ENCODE measurements at regions not wholly inside any gene's neighbourhood (a gene's known extent, or its start where the extent isn't known, plus 50 kb on each side); places are given as distances from the start of the nearest gene placed in this dataset.

- Mint-ChIP-seq H3K4me1 (ENCODE audit: low read depth, unreplicated experiment) (no peaks in the 10 kb centered on the region), H3K27ac (ENCODE audit: unreplicated experiment) (no peak overlapping the region), H3K36me3 (ENCODE audit: insufficient read depth, unreplicated experiment) (no peaks in the 10 kb centered on the region), H3K27me3 (ENCODE audit: insufficient read depth, unreplicated experiment) (peaks cover 7% of the 10 kb centered on the region), H3K4me3 (ENCODE audit: unreplicated experiment) (no peak overlapping the region), H3K9me3 (ENCODE audit: unreplicated experiment) (no peaks in the 10 kb centered on the region)
- BruUV-seq (replicated peaks): no TSS peak
- Histone ChIP-seq H3K27me3 (replicated peaks; ENCODE audit: control insufficient read depth, insufficient read depth, low read length) (no peaks in the 10 kb centered on the region), H3K4me3 (ENCODE audit: low read depth, low read length) (no peak overlapping the region), H3K36me3 (ENCODE audit: control insufficient read depth, insufficient read depth, low read length) (no peaks in the 10 kb centered on the region), H3K4me1 (no peaks in the 10 kb centered on the region), H3K9me3 (no peaks in the 10 kb centered on the region)
- no peak for DNase-seq
- TF ChIP-seq CTCF (IDR thresholded peaks at IDR 0.05; ENCODE audit: insufficient read depth in 1 of 2, low read depth in 1 of 2, low read length in 1 of 2, severe bottlenecking in 1 of 2, unreplicated experiment in 1 of 2): no peak
- intact Hi-C loops (cut with micrococcal nuclease; ENCODE audit: unreplicated experiment): no loop called here
- ChIA-PET CTCF (no interaction called here), POLR2A (no interaction called here)
Measured at GRCh38 chr17:54807331-54807730, 93.3 kb upstream of the TOM1L1 start.

- peaks cover 3% of the 10 kb centered on the region for H3K27me3 Mint-ChIP-seq (ENCODE audit: insufficient read depth, unreplicated experiment)
- H3K4me1 ChIP-seq: no peaks in the 10 kb centered on the region
- no peaks in the 10 kb centered on the region for H3K9me3 Mint-ChIP-seq (ENCODE audit: unreplicated experiment)
- H3K27ac Mint-ChIP-seq (ENCODE audit: unreplicated experiment): no peak overlapping the region
- no TSS peak for BruUV-seq (replicated peaks)
- H3K36me3 Mint-ChIP-seq (ENCODE audit: insufficient read depth, unreplicated experiment): no peaks in the 10 kb centered on the region
- H3K4me1 Mint-ChIP-seq (ENCODE audit: low read depth, unreplicated experiment): peaks cover 7% of the 10 kb centered on the region
- H3K4me3 Mint-ChIP-seq (ENCODE audit: unreplicated experiment): no peak overlapping the region
- H3K27me3 ChIP-seq (replicated peaks; ENCODE audit: control insufficient read depth, insufficient read depth, low read length): no peaks in the 10 kb centered on the region
- no peaks in the 10 kb centered on the region for H3K9me3 ChIP-seq
- POLR2A ChIA-PET: no interaction called here
- DNase-seq: peak in 1 of 2 experiments; percentile 36
- no peak overlapping the region for H3K4me3 ChIP-seq (ENCODE audit: low read depth, low read length)
- intact Hi-C loops (cut with micrococcal nuclease; ENCODE audit: unreplicated experiment): no loop called here
- no peaks in the 10 kb centered on the region for H3K36me3 ChIP-seq (ENCODE audit: control insufficient read depth, insufficient read depth, low read length)
- CTCF ChIA-PET: no interaction called here
- no peak for TF ChIP-seq CTCF (IDR thresholded peaks at IDR 0.05; ENCODE audit: insufficient read depth in 1 of 2, low read depth in 1 of 2, low read length in 1 of 2, severe bottlenecking in 1 of 2, unreplicated experiment in 1 of 2)
Measured at GRCh38 chr17:54813896-54814295, 86.8 kb upstream of the TOM1L1 start.

GRCh38 chr17:54814371-54814770 is 86.3 kb upstream of the TOM1L1 start:
- Mint-ChIP-seq H3K9me3 (ENCODE audit: unreplicated experiment) (no peaks in the 10 kb centered on the region), H3K27me3 (ENCODE audit: insufficient read depth, unreplicated experiment) (peaks cover 2% of the 10 kb centered on the region), H3K36me3 (ENCODE audit: insufficient read depth, unreplicated experiment) (no peaks in the 10 kb centered on the region), H3K27ac (ENCODE audit: unreplicated experiment) (no peak overlapping the region), H3K4me1 (ENCODE audit: low read depth, unreplicated experiment) (peaks cover 7% of the 10 kb centered on the region), H3K4me3 (ENCODE audit: unreplicated experiment) (no peak overlapping the region)
- ChIA-PET POLR2A (no interaction called here), CTCF (no interaction called here)
- BruUV-seq (replicated peaks): no TSS peak
- Histone ChIP-seq H3K27me3 (replicated peaks; ENCODE audit: control insufficient read depth, insufficient read depth, low read length) (no peaks in the 10 kb centered on the region), H3K4me1 (no peaks in the 10 kb centered on the region), H3K36me3 (ENCODE audit: control insufficient read depth, insufficient read depth, low read length) (no peaks in the 10 kb centered on the region), H3K4me3 (ENCODE audit: low read depth, low read length) (no peak overlapping the region), H3K9me3 (no peaks in the 10 kb centered on the region)
- no peak for TF ChIP-seq CTCF (IDR thresholded peaks at IDR 0.05; ENCODE audit: insufficient read depth in 1 of 2, low read depth in 1 of 2, low read length in 1 of 2, severe bottlenecking in 1 of 2, unreplicated experiment in 1 of 2)
- intact Hi-C loops (cut with micrococcal nuclease; ENCODE audit: unreplicated experiment): no loop called here
- DNase-seq: no peak
